GM19324 (cell line): ENCODE measurements at regions not wholly inside any gene's neighbourhood (a gene's known extent, or its start where the extent isn't known, plus 50 kb on each side); places are given as distances from the start of the nearest gene placed in this dataset.

Source experiments
- ATAC-seq: cut with Tn5 transposase; IDR thresholded peaks from one replicate; pipeline ENCODE4 v1.9.1; 2021; ENCODE audit warnings: mild to moderate bottlenecking, moderate library complexity; ENCODE audit not compliant: unreplicated experiment, low FRiP score

- no peak for ATAC-seq
These were observed 407.1 kb downstream of the HNRNPD start for GRCh38 chr4:81966676-81967075.

GRCh38 chr4:81965911-81966310, 407.9 kb downstream of the HNRNPD start:
- ATAC-seq = no peak

- ATAC-seq = no peak
These were observed 408.3 kb downstream of the HNRNPD start for GRCh38 chr4:81965454-81965853.

GRCh38 chr4:81963763-81964020, 410.1 kb downstream of the HNRNPD start:
- ATAC-seq = no peak

GRCh38 chr4:81963015-81963762, 410.6 kb downstream of the HNRNPD start:
- no peak for ATAC-seq

- ATAC-seq = no peak
These were observed 412.8 kb downstream of the HNRNPD start for GRCh38 chr4:81960961-81961360.

GRCh38 chr4:81954271-81954670, 419.5 kb downstream of the HNRNPD start:
- ATAC-seq = no peak

GRCh38 chr4:81951891-81952455, 421.8 kb downstream of the HNRNPD start:
- ATAC-seq = no peak

- no peak for ATAC-seq
These were observed 426.8 kb downstream of the HNRNPD start for GRCh38 chr4:81946996-81947395.

- no peak for ATAC-seq
These were observed 443.1 kb downstream of the HNRNPD start for GRCh38 chr4:81930506-81931238.

- ATAC-seq = no peak
These were observed 450.7 kb downstream of the HNRNPD start for GRCh38 chr4:81923140-81923539.

GRCh38 chr4:81922313-81922712, 450.6 kb upstream of the RASGEF1B start:
- ATAC-seq = no peak

- ATAC-seq = no peak
These were observed 450.0 kb upstream of the RASGEF1B start for GRCh38 chr4:81921751-81922159.

- ATAC-seq = no peak
These were observed 448.1 kb upstream of the RASGEF1B start for GRCh38 chr4:81919810-81920209.

- ATAC-seq = peak; percentile 73
These were observed 447.5 kb upstream of the RASGEF1B start for GRCh38 chr4:81919223-81919622.

GRCh38 chr4:81915430-81915829, 443.7 kb upstream of the RASGEF1B start:
- no peak for ATAC-seq

- no peak for ATAC-seq
These were observed 442.9 kb upstream of the RASGEF1B start for GRCh38 chr4:81914623-81915022.

GRCh38 chr4:81913427-81913879, 441.7 kb upstream of the RASGEF1B start:
- peak; percentile 88 for ATAC-seq

GRCh38 chr4:81912376-81913030, 440.8 kb upstream of the RASGEF1B start:
- ATAC-seq = no peak

GRCh38 chr4:81906905-81907304, 435.2 kb upstream of the RASGEF1B start:
- ATAC-seq = no peak

- ATAC-seq = peak; percentile 87
These were observed 434.3 kb upstream of the RASGEF1B start for GRCh38 chr4:81905971-81906370.
